ENCODE measurements at regions not wholly inside any gene's neighbourhood (a gene's known extent, or its start where the extent isn't known, plus 50 kb on each side); places are given as distances from the start of the nearest gene placed in this dataset.
A peak's percentile ranks its signal among the peaks of the same experiment; 100 is the strongest.
"Not testable (repeated sequence)": the region's sequence is repeated elsewhere in the genome, so short reads cannot be mapped to it uniquely, and the experiment has no call there.

DNA sequence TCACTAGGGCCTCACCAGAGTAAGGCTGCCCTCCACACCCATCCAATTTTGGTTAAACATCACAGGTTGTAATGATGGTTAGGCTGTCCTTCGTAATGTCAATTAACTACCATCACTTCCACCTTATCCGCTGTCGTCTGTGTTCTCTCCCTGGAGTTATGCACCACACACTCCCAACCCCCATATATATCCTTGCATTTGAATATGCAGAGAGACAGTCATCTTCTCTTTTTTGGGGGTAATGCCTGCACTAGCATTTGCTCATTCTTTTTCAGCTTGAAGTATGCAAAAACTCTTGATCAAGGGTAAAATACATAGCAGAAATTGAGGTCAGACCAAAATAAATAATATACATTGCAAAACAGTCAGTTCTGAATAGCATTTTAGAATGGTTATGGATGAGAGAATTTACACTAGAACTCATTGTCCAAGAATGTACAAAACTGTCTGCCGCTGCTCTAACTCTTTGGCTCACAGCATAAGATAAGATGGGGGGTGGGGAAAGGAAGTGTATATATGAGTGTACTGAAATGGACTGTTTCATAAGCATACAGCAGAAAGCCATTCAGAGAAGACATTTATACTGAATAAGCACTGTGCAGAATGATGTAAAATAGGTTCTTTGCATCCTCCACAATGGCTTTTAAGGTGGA, 397.8 kb upstream of the CHST9 start:
- DNase-seq = no peak

DNA sequence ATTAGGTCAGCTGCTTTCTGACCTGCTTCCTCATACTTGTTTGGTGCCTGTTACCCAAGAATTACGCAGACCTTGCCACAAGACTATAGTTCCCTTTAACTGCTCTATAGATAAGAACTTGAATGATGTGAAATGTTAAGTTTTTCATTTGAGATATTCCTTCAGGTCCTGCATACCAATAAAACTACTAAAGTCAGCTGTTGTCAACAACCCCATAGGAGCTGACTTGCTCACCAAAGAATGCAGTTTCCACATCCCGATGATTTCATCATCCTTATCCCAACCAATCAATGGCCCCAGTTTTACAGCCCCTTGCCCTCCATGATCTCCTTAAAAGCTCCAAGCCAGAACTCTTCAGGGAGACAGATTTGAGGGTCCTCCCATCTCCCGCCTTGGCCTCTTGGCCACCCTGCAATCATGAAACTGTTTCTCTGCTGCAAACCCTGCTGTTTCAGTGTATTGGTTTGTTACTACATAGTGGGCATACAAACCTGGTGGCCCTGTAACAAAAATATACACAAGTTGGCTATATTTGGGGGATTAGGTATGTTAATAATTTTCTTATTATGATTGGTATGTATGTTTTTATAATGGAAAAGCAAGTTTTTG, 396.3 kb upstream of the CHST9 start:
- no peak for DNase-seq

DNA sequence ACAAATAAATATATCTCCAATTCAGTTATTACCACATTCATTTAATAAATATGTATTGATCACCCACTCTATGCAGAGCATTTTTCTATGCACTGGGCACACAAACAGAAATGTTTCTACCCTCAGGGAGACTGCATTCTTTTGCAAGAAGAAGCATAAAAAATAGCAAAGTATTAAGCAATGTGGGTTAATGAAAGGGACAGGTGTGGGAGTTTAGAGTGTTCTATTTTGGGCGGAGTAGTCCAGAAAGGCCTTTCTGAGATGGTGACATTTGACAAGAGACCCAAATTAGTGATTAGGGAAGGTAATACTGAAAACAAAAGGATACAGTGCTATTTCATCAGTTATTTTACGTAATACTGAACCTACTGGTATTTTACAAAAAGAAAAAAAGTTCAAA, 394.3 kb upstream of the CHST9 start:
- no peak for DNase-seq

DNA sequence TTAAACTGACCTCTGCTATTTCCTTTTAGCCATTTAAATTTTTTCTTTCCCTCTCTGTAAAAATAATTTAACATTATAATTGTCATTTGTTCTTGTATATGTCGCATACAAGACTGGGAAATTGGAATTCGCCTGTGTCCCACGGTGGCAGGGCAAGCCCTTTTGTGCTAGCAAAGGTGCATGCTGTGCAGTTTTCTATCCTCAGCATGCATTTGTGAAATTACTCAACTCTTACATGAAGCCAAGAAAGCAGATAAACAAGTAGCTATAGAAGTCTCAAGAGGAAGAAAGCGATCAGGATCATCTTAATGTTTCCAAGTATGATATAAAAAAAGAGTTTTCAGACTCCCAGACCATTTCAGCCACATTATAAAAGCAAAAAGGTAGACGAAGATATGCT, 392.6 kb upstream of the CHST9 start:
- no peak for DNase-seq

DNA sequence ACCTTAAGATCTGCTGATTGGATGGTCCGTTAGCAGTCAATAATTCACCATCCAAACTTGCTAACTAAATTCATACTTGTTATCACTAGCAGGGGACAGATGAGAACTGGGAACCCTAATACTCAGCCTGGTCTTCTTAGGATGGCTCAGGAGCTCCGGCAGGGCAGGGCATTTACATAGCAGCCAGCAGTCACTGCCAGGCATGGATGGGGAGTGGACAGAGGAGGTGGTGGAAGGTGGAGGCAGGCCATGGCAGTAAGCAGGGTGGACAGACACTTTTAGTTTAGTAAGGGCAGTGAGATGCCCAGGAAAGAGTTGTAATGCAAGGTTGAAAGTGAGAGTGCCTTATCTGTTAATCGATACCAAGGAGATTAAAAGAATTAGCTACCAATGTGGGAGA, 392.2 kb upstream of the CHST9 start:
- no peak for DNase-seq

DNA sequence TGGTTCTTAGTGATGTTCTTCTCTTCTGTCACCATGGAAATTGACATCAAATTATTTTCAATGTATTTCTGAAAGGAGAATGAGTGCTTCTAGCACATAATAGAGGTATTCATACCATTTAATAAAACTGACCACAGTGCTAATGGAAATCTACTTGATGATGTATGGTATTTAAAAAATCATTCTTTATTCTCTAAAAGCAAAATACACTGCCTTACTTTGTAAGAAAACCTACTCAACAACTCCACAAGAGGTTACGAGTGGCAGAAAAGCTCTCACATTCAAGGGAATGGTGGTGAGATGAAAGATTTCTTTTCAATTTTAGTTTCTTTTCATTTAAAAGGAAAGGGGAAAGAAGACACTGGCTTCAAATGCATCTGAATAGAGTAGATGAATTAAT, 382.3 kb upstream of the CHST9 start:
- no peak for DNase-seq

DNA sequence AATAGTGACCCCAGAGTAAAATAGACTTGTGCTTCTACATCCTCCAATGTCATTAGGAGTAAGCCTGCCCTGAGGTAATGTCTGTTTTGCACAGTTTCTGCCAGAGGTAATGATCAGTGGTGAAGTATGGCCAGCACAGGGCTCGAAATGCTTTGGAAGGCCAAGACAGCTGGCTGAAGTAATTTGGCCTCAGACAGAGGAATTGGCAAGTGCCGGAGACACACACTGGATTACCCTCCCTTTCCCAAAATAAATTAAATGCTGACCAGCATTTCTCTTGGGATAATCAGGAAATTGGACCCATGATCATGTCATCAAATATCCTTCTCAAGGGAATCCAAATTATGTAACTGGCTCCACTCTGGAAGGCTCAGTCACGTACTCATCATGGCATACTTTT, 379.0 kb upstream of the CHST9 start:
- no peak for DNase-seq

DNA sequence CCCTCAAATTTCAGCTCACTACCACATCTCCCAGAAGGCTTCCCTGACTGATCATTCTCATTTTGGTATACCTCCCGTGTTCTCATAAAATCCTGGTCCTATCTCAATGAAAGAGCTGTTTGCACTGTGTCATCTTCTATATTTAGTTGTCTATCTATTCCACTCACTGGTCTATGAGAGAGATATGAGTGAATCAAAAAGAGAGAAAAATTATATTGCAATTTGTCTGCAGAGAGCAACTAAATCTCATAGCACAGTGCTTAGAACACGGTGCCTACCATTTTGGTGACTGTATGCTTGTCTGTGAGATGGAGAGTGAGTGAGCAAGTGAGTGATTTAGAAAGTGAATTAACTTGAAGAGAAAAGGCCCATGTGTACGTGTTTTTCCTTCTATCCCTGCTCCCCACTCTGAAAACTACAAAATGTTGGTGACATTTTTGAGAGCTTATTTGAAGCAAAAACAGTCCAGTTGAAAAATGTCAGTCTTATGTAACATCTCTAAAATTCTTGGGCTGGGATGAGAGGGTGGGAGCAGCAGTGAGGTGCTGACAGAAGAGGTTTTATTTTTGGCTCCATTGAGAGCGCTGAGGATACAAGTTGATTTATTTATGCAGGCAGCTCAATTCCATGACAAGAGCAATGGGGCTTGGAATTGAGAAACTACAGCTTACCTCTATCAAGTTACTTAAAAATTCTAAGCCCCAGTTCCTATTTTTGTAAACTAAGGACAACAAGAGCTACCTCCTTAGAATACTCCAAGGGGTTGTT, 373.5 kb upstream of the CHST9 start:
- peak in 1 of 56 donors; percentile 40 for DNase-seq

DNA sequence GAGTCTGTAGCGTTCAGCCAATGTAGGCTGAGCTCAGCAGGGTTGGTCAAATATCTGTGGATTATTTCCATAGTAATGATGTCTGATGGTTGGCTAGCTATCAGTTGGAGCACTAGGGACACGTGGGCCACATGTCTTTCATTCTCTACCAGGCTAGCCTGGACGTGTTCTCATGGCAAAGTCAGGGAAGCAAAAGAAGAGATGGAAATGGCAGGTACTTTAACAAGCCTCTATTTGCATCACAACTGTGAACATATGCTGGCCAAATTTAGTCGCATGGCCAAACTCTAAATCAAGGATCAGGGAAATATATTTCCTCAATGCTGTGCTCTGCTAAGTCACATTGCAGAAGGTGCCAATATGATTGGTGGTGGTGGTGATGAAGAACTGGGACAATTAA, 371.6 kb upstream of the CHST9 start:
- no peak for DNase-seq

DNA sequence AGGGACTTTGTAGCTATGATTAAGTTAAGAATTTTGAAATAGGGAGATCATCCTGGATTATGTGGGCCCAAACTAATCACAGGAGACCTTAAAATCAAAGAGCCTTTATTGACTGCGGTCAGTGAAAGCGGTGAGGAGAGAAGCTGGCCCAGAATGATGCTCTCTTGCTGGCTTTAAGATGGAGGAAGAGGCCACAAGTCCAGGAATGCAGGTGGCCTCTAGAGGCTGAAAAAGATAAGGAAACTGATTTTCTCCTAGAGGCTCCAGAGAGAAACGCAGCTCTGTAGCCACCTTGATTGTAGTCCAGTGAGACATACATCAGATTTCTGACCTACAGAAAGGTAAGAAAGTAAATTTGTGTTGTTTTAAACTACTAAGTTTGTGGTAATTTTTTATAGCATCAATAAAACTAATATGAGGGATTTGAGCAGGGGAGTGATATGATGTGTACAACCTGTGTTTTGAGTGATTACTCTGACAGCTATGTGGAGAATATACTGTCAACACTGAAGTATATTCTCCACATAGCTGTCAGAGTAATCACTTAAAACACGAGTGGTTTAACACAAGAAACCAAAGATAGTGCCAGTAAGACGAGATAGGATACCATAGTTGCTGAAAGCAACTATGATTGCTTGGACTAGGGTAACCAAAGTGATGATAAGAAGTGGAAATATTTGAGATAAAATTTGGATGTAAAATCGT, 364.4 kb upstream of the CHST9 start:
- DNase-seq = no peak

DNA sequence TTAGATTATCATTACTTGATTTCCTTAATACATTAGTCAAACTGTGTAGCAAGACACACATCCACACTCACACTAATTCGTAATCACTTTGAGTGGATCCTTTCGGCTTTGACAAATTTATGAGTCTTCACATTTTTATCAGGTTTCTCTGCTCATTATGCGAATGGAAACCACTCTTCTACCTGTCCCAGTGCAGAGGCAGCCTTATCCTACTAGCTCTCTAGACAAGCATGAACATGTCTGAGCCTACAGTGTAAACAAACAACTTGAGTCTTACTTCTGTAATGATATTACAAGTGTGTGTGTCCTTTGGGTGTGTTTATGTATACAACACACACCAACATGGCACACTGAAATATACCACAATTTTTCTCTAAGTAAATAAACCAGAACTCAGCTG, 361.9 kb upstream of the CHST9 start:
- no peak for DNase-seq

DNA sequence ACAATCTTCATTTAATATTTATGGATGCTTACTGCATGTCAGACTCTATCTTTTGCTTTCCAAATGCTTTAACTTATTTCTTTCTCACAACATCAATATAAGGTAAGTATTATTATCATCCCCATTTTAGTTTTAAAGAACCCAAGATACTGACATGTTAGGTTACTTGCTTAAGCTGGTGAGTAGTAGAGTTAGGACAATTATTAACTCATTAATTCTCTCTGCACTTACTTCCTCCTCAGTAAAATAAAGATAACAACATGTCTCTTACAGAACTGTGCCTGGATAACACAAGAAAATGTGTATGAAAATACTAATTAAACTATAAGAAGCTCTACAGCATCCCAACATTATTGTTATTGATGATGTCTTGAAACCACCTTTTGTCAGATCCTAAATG, 359.1 kb upstream of the CHST9 start:
- DNase-seq = no peak

DNA sequence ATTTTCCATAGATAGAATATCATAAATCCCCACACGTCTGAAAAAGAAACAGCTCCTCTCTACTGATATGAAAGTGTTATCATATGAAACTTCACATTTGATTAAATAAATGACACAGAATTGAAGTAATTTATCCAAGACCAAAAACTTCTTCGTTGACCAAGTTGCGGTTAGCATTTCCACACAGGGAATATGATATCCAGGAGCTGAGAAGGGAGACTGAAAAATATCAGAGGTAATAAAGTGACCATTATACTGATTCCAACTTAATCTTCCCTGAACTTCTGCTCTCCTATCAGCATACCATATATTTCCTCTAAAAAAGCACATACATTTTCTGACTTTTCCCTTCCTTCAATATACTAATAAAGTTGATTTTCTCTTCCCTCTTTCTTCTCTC, 356.2 kb upstream of the CHST9 start:
- no peak for DNase-seq

DNA sequence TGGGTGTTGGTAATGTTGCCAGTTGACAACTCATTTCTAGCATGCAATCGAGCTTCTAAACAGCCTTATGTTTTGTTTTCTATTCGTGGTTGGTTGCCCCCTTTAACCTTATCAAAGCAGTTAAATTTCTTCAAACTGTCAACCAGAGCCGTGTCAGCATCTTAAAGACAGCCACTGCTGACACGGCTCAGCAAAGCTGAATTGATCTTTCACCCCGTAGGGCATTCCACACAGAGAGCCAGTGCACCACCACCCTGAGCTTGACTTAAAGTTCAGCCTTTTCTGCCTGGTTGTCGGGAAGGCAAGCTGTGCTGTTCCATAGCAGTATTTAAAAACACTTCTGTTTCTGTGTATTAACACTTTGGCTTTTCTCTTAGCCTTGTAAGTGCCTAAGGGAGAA, 355.0 kb upstream of the CHST9 start:
- no peak for DNase-seq

DNA sequence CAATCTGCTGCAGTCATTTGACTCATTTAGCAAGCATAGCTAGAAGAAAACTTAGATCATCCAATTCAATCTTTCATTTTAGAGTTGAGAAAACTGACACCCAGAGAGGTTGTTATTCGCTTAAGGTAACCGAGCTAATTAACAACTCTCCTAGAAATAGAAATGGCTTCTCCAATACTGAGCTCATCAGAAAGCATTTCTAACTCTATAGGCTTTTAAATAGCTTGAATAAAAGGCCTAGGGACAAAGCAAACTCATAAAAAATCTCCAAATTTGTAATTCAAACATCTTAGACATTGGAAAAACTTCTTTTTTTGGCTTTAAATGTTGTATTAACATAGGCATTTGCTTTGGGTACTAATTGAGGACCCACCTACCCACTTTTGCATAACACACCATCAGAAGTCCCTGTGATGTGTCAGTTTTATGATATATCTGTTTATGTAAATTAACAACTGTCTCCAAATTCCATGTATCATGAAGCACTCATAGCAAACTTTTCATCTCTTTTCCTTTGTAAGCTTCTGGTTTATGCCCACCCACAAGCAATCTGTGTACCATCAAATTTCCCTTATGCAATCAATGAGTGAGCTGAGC, 343.9 kb upstream of the CHST9 start:
- peak in 1 of 56 donors; percentile 0 for DNase-seq

DNA sequence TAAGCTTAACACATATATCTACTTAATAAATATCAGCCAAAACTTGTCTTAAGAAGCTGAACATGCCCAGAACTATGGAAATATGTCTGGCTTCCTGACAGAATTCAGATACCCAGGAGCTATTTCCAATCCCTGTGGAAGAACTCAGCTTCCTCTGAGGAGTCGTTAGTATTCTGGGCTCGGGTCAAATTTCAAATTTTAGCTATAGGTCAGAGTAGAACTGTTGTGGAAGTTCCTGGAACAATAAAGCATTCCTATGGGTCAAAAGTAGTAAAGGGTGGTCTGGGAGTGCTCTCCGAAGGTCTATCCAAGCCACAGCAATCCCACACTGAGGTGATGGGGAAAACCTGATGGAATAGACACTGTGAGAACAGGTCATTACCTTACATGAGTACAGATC, 342.7 kb upstream of the CHST9 start:
- no peak for DNase-seq

DNA sequence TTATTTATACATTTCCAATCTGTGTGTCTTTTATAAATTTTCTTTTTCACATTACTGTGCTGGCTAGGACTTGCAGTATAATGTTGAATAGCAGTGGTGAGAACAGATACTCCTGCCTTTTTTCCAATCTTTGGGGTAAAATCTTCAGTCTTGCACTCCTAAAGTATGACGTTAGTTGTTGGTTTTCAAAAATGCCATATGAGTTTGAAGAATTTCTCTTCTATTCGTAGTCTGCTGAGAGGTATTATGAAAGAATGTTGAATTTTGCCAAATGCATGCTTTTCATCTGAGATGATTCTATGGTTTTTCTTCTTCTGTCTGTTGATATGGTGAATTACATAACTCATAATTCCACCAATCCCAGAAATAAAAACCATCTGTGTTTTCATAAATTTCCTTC, 335.3 kb upstream of the CHST9 start:
- no peak for DNase-seq

DNA sequence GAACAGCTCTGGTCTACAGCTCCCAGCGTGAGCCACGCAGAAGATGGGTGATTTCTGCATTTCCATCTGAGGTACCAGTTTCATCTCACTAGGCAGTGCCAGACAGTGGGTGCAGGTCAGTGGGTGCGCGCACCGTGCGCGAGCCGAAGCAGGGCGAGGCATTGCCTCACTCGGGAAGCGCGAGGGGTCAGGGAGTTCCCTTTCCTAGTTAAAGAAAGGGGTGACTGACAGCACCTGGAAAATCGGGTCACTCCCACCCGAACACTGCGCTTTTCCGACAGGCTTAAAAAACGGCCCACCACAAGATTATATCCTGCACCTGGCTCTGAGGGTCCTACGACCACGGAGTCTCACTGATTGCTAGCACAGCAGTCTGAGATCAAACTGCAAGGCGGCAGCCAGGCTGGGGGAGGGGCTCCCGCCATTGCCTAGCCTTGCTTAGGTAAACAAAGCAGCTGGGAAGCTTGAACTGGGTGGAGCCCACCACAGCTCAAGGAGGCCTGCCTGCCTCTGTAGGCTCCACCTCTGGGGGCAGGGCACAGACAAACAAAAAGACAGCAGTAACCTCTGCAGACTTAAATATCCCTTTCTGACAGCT, 325.0 kb upstream of the CHST9 start:
- not testable (repeated sequence) for DNase-seq

DNA sequence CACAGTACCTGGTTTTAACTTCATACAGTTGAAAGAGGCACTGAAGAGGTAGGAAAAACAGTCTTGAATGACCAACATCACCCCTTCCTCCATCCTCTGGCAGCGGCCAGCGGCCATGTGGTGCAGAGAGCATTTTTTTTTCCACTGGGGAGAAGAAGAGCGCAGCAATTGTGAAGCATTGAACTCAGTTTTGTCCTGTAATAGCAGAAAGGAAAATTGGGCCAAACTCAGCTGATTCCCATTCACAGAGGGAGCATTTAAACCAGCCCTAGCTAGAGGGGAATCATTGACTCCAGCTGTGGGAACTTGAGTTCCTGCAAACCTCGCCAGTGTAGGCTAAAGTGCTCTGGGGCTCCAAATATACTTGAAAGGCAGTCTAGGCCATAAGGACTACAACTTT, 316.6 kb upstream of the CHST9 start:
- peak in 13 of 56 donors; percentile 0 to 38 (median 19) for DNase-seq

DNA sequence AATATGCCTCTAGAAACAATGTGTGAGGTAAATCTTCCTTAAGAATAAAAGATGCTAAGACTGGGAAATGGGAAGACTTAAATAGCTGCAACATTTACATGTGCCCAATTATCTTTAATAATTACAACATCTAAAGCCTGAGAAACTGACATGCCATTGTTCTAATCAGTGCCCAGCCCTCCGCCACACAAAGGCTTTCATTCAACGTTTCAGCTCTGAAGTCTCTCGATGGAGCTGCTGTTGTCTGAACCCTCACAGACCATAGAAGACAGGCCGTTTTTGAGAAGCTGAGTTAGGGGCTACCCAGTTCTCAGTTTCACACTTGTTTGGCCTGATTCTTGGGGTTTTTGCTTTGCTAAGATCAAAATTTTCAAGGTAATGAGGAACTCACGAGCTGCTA, 315.4 kb upstream of the CHST9 start:
- DNase-seq = peak in 21 of 56 donors; percentile 0 to 57 (median 23)

DNA sequence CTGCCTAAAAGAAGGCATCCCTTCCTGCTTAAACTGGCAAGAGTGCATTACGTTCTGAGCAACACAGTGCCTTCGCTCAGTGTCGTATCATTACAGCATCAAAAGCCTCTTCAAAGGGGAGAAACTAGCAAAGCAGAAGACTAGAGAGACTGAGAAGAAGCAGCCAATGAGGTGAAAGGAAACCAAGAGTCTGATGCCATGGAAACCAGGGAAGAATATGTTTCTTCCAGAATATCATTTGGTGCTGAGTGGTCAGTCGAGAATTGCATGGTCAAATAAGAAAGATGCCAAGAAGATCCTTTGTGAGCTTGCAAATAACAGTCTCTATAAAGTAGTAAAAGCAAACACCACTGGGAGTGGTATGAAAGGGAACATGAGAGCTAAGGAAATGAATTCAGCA, 312.1 kb upstream of the CHST9 start:
- DNase-seq = no peak

All from amygdala (tissue), 56 donors.